ENCODE measurements at regions not wholly inside any gene's neighbourhood (a gene's known extent, or its start where the extent isn't known, plus 50 kb on each side); places are given as distances from the start of the nearest gene placed in this dataset.

- Histone ChIP-seq H4K20me1 (ENCODE audit: control insufficient read depth, insufficient read depth, low read depth, low read length) (no peaks in the 10 kb centered on the region), H3K9me2 (replicated peaks; ENCODE audit: control insufficient read depth, low read length) (no peaks in the 10 kb centered on the region), H3K36me3 (ENCODE audit: control insufficient read depth, low read length) (no peaks in the 10 kb centered on the region), H3K4me1 (ENCODE audit: control insufficient read depth, low read length) (no peaks in the 10 kb centered on the region), H3F3A (ENCODE audit: control insufficient read depth, insufficient read depth) (no peaks in the 10 kb centered on the region), H3K9me3 (ENCODE audit: control insufficient read depth, insufficient read depth, low read length) (no peaks in the 10 kb centered on the region; the same call in 1 of the 2 replicates), H3K4me2 (ENCODE audit: low read length) (no peak overlapping the region), H3K27me3 (ENCODE audit: control insufficient read depth, low read length) (no peaks in the 10 kb centered on the region), H3K79me2 (ENCODE audit: control insufficient read depth, low read length) (no peaks in the 10 kb centered on the region), H3K27ac (ENCODE audit: low read depth, low read length) (no peak overlapping the region), H3K4me3 (ENCODE audit: low read length) (no peak overlapping the region)
- TF ChIP-seq, protein P1, sequence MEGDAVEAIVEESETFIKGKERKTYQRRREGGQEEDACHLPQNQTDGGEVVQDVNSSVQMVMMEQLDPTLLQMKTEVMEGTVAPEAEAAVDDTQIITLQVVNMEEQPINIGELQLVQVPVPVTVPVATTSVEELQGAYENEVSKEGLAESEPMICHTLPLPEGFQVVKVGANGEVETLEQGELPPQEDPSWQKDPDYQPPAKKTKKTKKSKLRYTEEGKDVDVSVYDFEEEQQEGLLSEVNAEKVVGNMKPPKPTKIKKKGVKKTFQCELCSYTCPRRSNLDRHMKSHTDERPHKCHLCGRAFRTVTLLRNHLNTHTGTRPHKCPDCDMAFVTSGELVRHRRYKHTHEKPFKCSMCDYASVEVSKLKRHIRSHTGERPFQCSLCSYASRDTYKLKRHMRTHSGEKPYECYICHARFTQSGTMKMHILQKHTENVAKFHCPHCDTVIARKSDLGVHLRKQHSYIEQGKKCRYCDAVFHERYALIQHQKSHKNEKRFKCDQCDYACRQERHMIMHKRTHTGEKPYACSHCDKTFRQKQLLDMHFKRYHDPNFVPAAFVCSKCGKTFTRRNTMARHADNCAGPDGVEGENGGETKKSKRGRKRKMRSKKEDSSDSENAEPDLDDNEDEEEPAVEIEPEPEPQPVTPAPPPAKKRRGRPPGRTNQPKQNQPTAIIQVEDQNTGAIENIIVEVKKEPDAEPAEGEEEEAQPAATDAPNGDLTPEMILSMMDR (IDR thresholded peaks at IDR 0.05; ENCODE audit: low read depth, low read length, poor library complexity, severe bottlenecking) = no peak
- TF ChIP-seq EZH2phosphoT487 (IDR thresholded peaks at IDR 0.05; ENCODE audit: borderline replicate concordance, low read length) = no peak
Measured at GRCh38 chr10:33616956-33617355, 282.5 kb upstream of the NRP1 start.

- Histone ChIP-seq H3K36me3 (ENCODE audit: control insufficient read depth, low read length) (no peaks in the 10 kb centered on the region), H3K79me2 (ENCODE audit: control insufficient read depth, low read length) (no peaks in the 10 kb centered on the region), H3K4me3 (ENCODE audit: low read length) (no peak overlapping the region), H3K4me1 (ENCODE audit: control insufficient read depth, low read length) (no peaks in the 10 kb centered on the region), H3K9me3 (ENCODE audit: control insufficient read depth, insufficient read depth, low read length) (no peaks in the 10 kb centered on the region), H3K27ac (ENCODE audit: low read depth, low read length) (no peak overlapping the region), H4K20me1 (ENCODE audit: control insufficient read depth, insufficient read depth, low read depth, low read length) (no peaks in the 10 kb centered on the region), H3K4me2 (ENCODE audit: low read length) (no peak overlapping the region), H3K27me3 (ENCODE audit: control insufficient read depth, low read length) (no peaks in the 10 kb centered on the region), H3K9me2 (replicated peaks; ENCODE audit: control insufficient read depth, low read length) (no peaks in the 10 kb centered on the region), H3F3A (ENCODE audit: control insufficient read depth, insufficient read depth) (no peaks in the 10 kb centered on the region)
- TF ChIP-seq, protein P1 (IDR thresholded peaks at IDR 0.05; ENCODE audit: low read depth, low read length, poor library complexity, severe bottlenecking) = no peak
- no peak for TF ChIP-seq EZH2phosphoT487 (IDR thresholded peaks at IDR 0.05; ENCODE audit: borderline replicate concordance, low read length)
Measured at GRCh38 chr10:33612551-33612950, 278.1 kb upstream of the NRP1 start.

DNA sequence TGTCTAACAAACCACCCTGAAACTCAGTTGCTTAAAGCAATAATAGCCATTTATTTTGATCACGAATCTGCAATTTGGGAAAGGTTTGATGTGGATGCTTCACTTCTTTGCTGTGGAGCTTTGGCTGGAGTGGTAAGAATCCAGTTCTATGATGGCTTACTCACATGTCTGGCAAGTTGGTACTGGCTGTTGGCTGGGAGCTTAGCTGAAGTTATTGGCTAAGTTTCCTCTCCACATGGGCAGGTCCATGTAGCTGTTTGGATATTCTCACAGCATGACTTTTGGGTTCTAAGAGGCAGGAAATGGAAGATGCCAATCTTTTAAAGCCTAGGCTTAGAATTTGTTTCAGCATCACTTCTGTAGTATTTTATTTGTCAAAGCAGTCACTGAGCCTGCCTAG lies 277.6 kb upstream of the NRP1 start:
- no peaks in the 10 kb centered on the region for H3K4me1 ChIP-seq (ENCODE audit: control insufficient read depth, low read length)
- H3K27me3 ChIP-seq (ENCODE audit: control insufficient read depth, low read length) = no peaks in the 10 kb centered on the region
- no peaks in the 10 kb centered on the region for H3K9me2 ChIP-seq (replicated peaks; ENCODE audit: control insufficient read depth, low read length)
- H3K27ac ChIP-seq (ENCODE audit: low read depth, low read length) = no peak overlapping the region
- no peaks in the 10 kb centered on the region for H3K36me3 ChIP-seq (ENCODE audit: control insufficient read depth, low read length)
- no peaks in the 10 kb centered on the region for H4K20me1 ChIP-seq (ENCODE audit: control insufficient read depth, insufficient read depth, low read depth, low read length)
- TF ChIP-seq, protein P1 (IDR thresholded peaks at IDR 0.05; ENCODE audit: low read depth, low read length, poor library complexity, severe bottlenecking) = no peak
- no peak for TF ChIP-seq EZH2phosphoT487 (IDR thresholded peaks at IDR 0.05; ENCODE audit: borderline replicate concordance, low read length)
- no peak overlapping the region for H3K4me2 ChIP-seq (ENCODE audit: low read length)
- no peaks in the 10 kb centered on the region for H3K79me2 ChIP-seq (ENCODE audit: control insufficient read depth, low read length)
- H3F3A ChIP-seq (ENCODE audit: control insufficient read depth, insufficient read depth) = no peaks in the 10 kb centered on the region
- no peak overlapping the region for H3K4me3 ChIP-seq (ENCODE audit: low read length)
- no peaks in the 10 kb centered on the region for H3K9me3 ChIP-seq (ENCODE audit: control insufficient read depth, insufficient read depth, low read length)

- Histone ChIP-seq H3K79me2 (ENCODE audit: control insufficient read depth, low read length) (no peaks in the 10 kb centered on the region), H4K20me1 (ENCODE audit: control insufficient read depth, insufficient read depth, low read depth, low read length) (no peaks in the 10 kb centered on the region), H3K4me3 (ENCODE audit: low read length) (no peak overlapping the region), H3F3A (ENCODE audit: control insufficient read depth, insufficient read depth) (no peaks in the 10 kb centered on the region), H3K4me2 (ENCODE audit: low read length) (no peak overlapping the region), H3K27me3 (ENCODE audit: control insufficient read depth, low read length) (no peaks in the 10 kb centered on the region), H3K4me1 (ENCODE audit: control insufficient read depth, low read length) (no peaks in the 10 kb centered on the region), H3K9me3 (ENCODE audit: control insufficient read depth, insufficient read depth, low read length) (no peaks in the 10 kb centered on the region), H3K27ac (ENCODE audit: low read depth, low read length) (no peak overlapping the region), H3K9me2 (replicated peaks; ENCODE audit: control insufficient read depth, low read length) (no peaks in the 10 kb centered on the region), H3K36me3 (ENCODE audit: control insufficient read depth, low read length) (no peaks in the 10 kb centered on the region)
- TF ChIP-seq EZH2phosphoT487 (IDR thresholded peaks at IDR 0.05; ENCODE audit: borderline replicate concordance, low read length) = no peak
- TF ChIP-seq, protein P1 (IDR thresholded peaks at IDR 0.05; ENCODE audit: low read depth, low read length, poor library complexity, severe bottlenecking) = no peak
Measured at GRCh38 chr10:33611423-33611822, 277.0 kb upstream of the NRP1 start.
